H1 (cell line): ENCODE measurements at regions not wholly inside any gene's neighbourhood (a gene's known extent, or its start where the extent isn't known, plus 50 kb on each side); places are given as distances from the start of the nearest gene placed in this dataset.

ENCODE experiments used
- CTCF ChIA-PET: fragments of 300-600 bp; sonication (Branson Sonifier 250); formaldehyde crosslinking; loops from one replicate; lab custom pipeline; 2021; ENCODE audit not compliant: partially characterized antibody; lab: Charles Lee
- POLR2A ChIA-PET: fragments of 300-600 bp; sonication (Branson Sonifier 250); formaldehyde crosslinking; loops from one replicate; lab custom pipeline; 2021; ENCODE audit warnings: inconsistent platforms; ENCODE audit not compliant: partially characterized antibody; lab: Charles Lee
- DNase-seq, 2 experiments: peaks; one replicate each; pipeline versions ENCODE4 v3.0.0 to v3.0.0-alpha.2; 2010 to 2022; ENCODE audit warnings: low spot score in 2 of 2, low read depth in 1 of 2, mixed read lengths in 1 of 2
- FAIRE-seq: peaks from 2 replicates; lab custom pipeline; 2011; peaks lifted over from hg19 to GRCh38; lab: Jason Lieb, UNC
- H2AFZ ChIP-seq: 2 replicates; pipeline ENCODE4 v1.8.1; 2012; ENCODE audit warnings: low read length, inconsistent platforms
- H2AK5ac ChIP-seq: 2 replicates; pipeline ENCODE4 v1.6.1; 2013; ENCODE audit warnings: low read depth, low read length
- H2BK120ac ChIP-seq: replicated peaks from 2 replicates; pipeline ENCODE3; 2013; ENCODE audit warnings: low read depth, low read length, inconsistent platforms
- H2BK12ac ChIP-seq: 2 replicates; pipeline ENCODE4 v1.6.1; 2013; ENCODE audit warnings: low read depth, low read length
- H2BK15ac ChIP-seq: 2 replicates; pipeline ENCODE4 v1.6.1; 2013; ENCODE audit warnings: low read length
- H2BK20ac ChIP-seq: 2 replicates; pipeline ENCODE4 v1.6.1; 2013; ENCODE audit warnings: low read length
- H2BK5ac ChIP-seq: 2 replicates; pipeline ENCODE4 v1.6.1; 2013; ENCODE audit warnings: low read depth, low read length
- H3K14ac ChIP-seq: 2 replicates; pipeline ENCODE4 v1.6.1; 2013; ENCODE audit warnings: inconsistent platforms; ENCODE audit not compliant: insufficient read length
- H3K18ac ChIP-seq: 2 replicates; pipeline ENCODE4 v1.6.1; 2013; ENCODE audit warnings: low read length; ENCODE audit errors: extremely low read depth
- H3K23ac ChIP-seq: 2 replicates; pipeline ENCODE4 v1.6.1; 2013; ENCODE audit warnings: inconsistent platforms; ENCODE audit not compliant: insufficient read length
- H3K23me2 ChIP-seq: 2 replicates; pipeline ENCODE4 v1.6.1; 2013; ENCODE audit warnings: low read depth, low read length
- H3K27ac ChIP-seq: 2 replicates; pipeline ENCODE4 v1.6.1; 2011; ENCODE audit warnings: low read depth, low read length, inconsistent platforms
- H3K27me3 ChIP-seq, 4 experiments: replicated peaks in 1 of 4; 1 replicate in 1 of 4; 2 replicates in 3 of 4; pipeline versions ENCODE4 v1.6.1 to v1.8.1; 2011 to 2013; ENCODE audit warnings: low read length in 3 of 4, mild to moderate bottlenecking in 3 of 4, inconsistent platforms in 2 of 4, mixed read lengths in 2 of 4, moderate library complexity in 1 of 4; ENCODE audit not compliant: control insufficient read depth in 3 of 4, insufficient read depth in 3 of 4; ENCODE audit errors: extremely low read depth in 1 of 4
- H3K36me3 ChIP-seq, 4 experiments: 2 replicates each; pipeline versions ENCODE4 v1.6.1 to v1.8.1; 2011 to 2013; ENCODE audit warnings: mild to moderate bottlenecking in 4 of 4, low read length in 3 of 4, moderate library complexity in 2 of 4, control low read depth in 1 of 4, inconsistent platforms in 1 of 4; ENCODE audit not compliant: insufficient read depth in 4 of 4, control insufficient read depth in 2 of 4
- H3K4ac ChIP-seq: replicated peaks from 2 replicates; pipeline ENCODE3; 2013; ENCODE audit warnings: low read length, low read depth, mixed read lengths, inconsistent platforms; ENCODE audit not compliant: insufficient read length
- H3K4me1 ChIP-seq, 4 experiments: replicated peaks in 1 of 4; 1 replicate in 1 of 4; 2 replicates in 3 of 4; pipeline versions ENCODE4 v1.6.1 to v1.8.1; 2011 to 2013; ENCODE audit warnings: low read length in 3 of 4, inconsistent platforms in 2 of 4, mixed read lengths in 1 of 4; ENCODE audit not compliant: insufficient read depth in 4 of 4, control insufficient read depth in 3 of 4
- H3K4me2 ChIP-seq, 2 experiments: 2 replicates each; pipeline versions ENCODE4 v1.6.1 to v1.8.1; 2011 to 2013; ENCODE audit warnings: low read depth in 2 of 2, low read length in 2 of 2, control low read depth in 1 of 2, inconsistent platforms in 1 of 2, mild to moderate bottlenecking in 1 of 2; ENCODE audit not compliant: insufficient read depth in 1 of 2
- H3K4me3 ChIP-seq, 4 experiments: fragments of 200-600, 300-600 bp in 1 of 4; sonication (generic), shearing (Covaris generic), sonication (Bioruptor Twin) in 1 of 4; 2 replicates each; pipeline versions ENCODE4 v1.5.1 to v1.8.1; 2011 to 2016; ENCODE audit warnings: low read length in 4 of 4, low read depth in 3 of 4, control low read depth in 2 of 4, inconsistent platforms in 2 of 4, mild to moderate bottlenecking in 2 of 4, mixed read lengths in 1 of 4, moderate library complexity in 1 of 4; ENCODE audit not compliant: insufficient read depth in 2 of 4; ENCODE audit errors: extremely low read depth in 1 of 4
- H3K56ac ChIP-seq: replicated peaks from 2 replicates; pipeline ENCODE3; 2013; ENCODE audit warnings: low read depth, mild to moderate bottlenecking, mixed read lengths, low read length, inconsistent platforms; ENCODE audit not compliant: insufficient read length
- H3K79me1 ChIP-seq: 2 replicates; pipeline ENCODE4 v1.6.1; 2013; ENCODE audit warnings: low read depth, low read length, control low read depth
- H3K79me2 ChIP-seq, 2 experiments: 2 replicates each; pipeline versions ENCODE4 v1.6.1 to v1.8.1; 2012 to 2013; ENCODE audit warnings: low read length in 2 of 2, mild to moderate bottlenecking in 2 of 2, inconsistent platforms in 1 of 2; ENCODE audit not compliant: insufficient read depth in 2 of 2, control insufficient read depth in 1 of 2
- H3K9ac ChIP-seq, 4 experiments: replicated peaks in 1 of 4; 1 replicate in 1 of 4; 2 replicates in 3 of 4; pipeline versions ENCODE4 v1.6.1 to v1.8.1; 2011 to 2013; ENCODE audit warnings: low read depth in 3 of 4, low read length in 3 of 4, control low read depth in 2 of 4, mild to moderate bottlenecking in 2 of 4, moderate library complexity in 2 of 4, inconsistent platforms in 1 of 4; ENCODE audit errors: extremely low read depth in 1 of 4
- H3K9me3 ChIP-seq, 2 experiments: 2 replicates each; pipeline versions ENCODE4 v1.6.1 to v1.8.1; 2012 to 2013; ENCODE audit warnings: mild to moderate bottlenecking in 2 of 2, moderate library complexity in 2 of 2, control low read depth in 1 of 2, inconsistent platforms in 1 of 2, low read depth in 1 of 2, low read length in 1 of 2, mixed read lengths in 1 of 2; ENCODE audit not compliant: insufficient read depth in 2 of 2
- H4K20me1 ChIP-seq, 2 experiments: replicated peaks in 1 of 2; 2 replicates each; pipeline versions ENCODE3 to v1.8.1; 2011 to 2013; ENCODE audit warnings: inconsistent platforms in 2 of 2, low read length in 2 of 2, mild to moderate bottlenecking in 1 of 2; ENCODE audit not compliant: insufficient read depth in 2 of 2, control insufficient read depth in 1 of 2
- H4K5ac ChIP-seq: 2 replicates; pipeline ENCODE4 v1.6.1; 2013; ENCODE audit warnings: low read length, low read depth, mixed read lengths, inconsistent platforms; ENCODE audit not compliant: insufficient read length
- H4K8ac ChIP-seq: 2 replicates; pipeline ENCODE4 v1.8.0; 2013; ENCODE audit warnings: mild to moderate bottlenecking, moderate library complexity, low read length, inconsistent platforms; ENCODE audit not compliant: insufficient read depth; ENCODE audit errors: extremely low read depth
- H4K91ac ChIP-seq: replicated peaks from 2 replicates; pipeline ENCODE3; 2013; ENCODE audit warnings: low read length, mixed read lengths, inconsistent platforms; ENCODE audit not compliant: insufficient read length
- HDAC6 ChIP-seq: IDR thresholded peaks from one replicate; pipeline ENCODE4 v1.7.1; 2012; ENCODE audit warnings: low read depth, mild to moderate bottlenecking, inconsistent platforms, low read length, moderate library complexity
- KDM1A ChIP-seq: fragments of 200-600, 300-600 bp; sonication (generic); IDR thresholded peaks from 2 replicates; pipeline ENCODE4 v1.7.1; 2016; ENCODE audit warnings: mild to moderate bottlenecking, low read length, borderline replicate concordance
- SUZ12 ChIP-seq: fragments of 200-600 bp; sonication (generic); IDR thresholded peaks from 2 replicates; pipeline ENCODE4 v1.6.1; 2012; ENCODE audit warnings: mild to moderate bottlenecking, inconsistent platforms, low read length, moderate library complexity, mixed read lengths
- WGBS, 2 experiments: shearing (Covaris generic) in 1 of 2; methylation state at CpG; one replicate each; pipeline versions ENCODE4 v1.1.6 to v1.1.7; 2013 to 2015; ENCODE audit warnings: low lambda C conversion rate in 2 of 2, mixed read lengths in 2 of 2, inconsistent platforms in 1 of 2, low coverage in 1 of 2, missing lambda C conversion rate in 1 of 2; ENCODE audit not compliant: insufficient replicate concordance in 2 of 2, insufficient coverage in 1 of 2, insufficient read length in 1 of 2; ENCODE audit errors: extremely low coverage in 1 of 2, missing lambda C conversion rate in 1 of 2; 5-methylcytosine and 5-hydroxymethylcytosine counted together

DNA sequence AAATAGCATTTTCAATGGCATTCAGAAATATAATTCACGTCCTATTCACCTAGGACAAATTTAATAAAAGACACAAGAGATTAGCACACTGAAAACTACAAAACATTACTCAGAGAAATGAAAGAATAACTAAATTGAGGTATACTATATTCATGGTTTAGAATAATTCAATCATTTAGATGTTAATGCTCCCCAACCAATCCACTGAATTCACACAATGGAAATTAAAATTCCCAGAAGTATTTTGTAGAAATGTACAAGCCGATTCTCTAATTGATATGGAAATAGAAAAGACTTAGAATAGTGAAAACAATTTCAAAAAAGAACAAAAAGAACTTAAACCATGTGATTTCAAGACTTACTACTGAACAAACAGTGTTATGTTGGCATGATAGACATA, 212.2 kb downstream of the ZEB2 start:
- Histone ChIP-seq H2BK12ac (no peak overlapping the region), H2AK5ac (no peak overlapping the region), H4K91ac (no peak overlapping the region), H2BK15ac (no peak overlapping the region), H3K23me2 (no peaks in the 10 kb centered on the region), H3K79me1 (no peaks in the 10 kb centered on the region), H2BK120ac (no peak overlapping the region), H4K20me1 (no peaks in the 10 kb centered on the region), H3K36me3 (peaks cover 0 to 3% (median 0%) of the 10 kb centered on the region in 4 experiments; a peak in 1 of 8 replicates), H3K27me3 (no peaks in the 10 kb centered on the region), H3K14ac (no peak overlapping the region), H2BK20ac (no peak overlapping the region), H3K56ac (no peak overlapping the region), H3K18ac (no peak overlapping the region), H3K9ac (no peak overlapping the region), H4K5ac (no peak overlapping the region), H3K4me3 (no peak overlapping the region), H4K8ac (no peak overlapping the region), H3K4ac (no peak overlapping the region), H3K27ac (no peak overlapping the region), H3K23ac (no peak overlapping the region), H3K4me1 (no peaks in the 10 kb centered on the region), H2BK5ac (no peak overlapping the region), H3K79me2 (peaks cover 0 to 7% of the 10 kb centered on the region in 2 experiments; a peak in 1 of 4 replicates), H3K4me2 (no peak overlapping the region), H3K9me3 (peaks cover 6% of the 10 kb centered on the region in 2 experiments; a peak in 3 of 4 replicates), H2AFZ (no peak overlapping the region)
- ChIA-PET POLR2A (no interaction called here), CTCF (no interaction called here)
- WGBS, 2 experiments, result 76% methylated on average over 2 of the region's 2 CpGs; no CpG with 5 or more reads in 1 of the 2 experiments
- DNase-seq (no peak), FAIRE-seq (no peak)
- no peak for TF ChIP-seq HDAC6
- no peak for TF ChIP-seq SUZ12
- TF ChIP-seq KDM1A, result no peak
